Omental fat pad (tissue), 3 donors: ENCODE measurements at regions not wholly inside any gene's neighbourhood (a gene's known extent, or its start where the extent isn't known, plus 50 kb on each side); places are given as distances from the start of the nearest gene placed in this dataset.
"Not testable (repeated sequence)": the region's sequence is repeated elsewhere in the genome, so short reads cannot be mapped to it uniquely, and the experiment has no call there.

ENCODE experiments used
- ATAC-seq: fragments of 150-250 bp; one replicate; pipeline ENCODE4 v1.9.1; 2016; ENCODE audit warnings: mild to moderate bottlenecking, moderate library complexity; ENCODE audit not compliant: low FRiP score
- DNase-seq: peaks from one replicate; pipeline ENCODE4 v3.0.0-alpha.2; 2019; ENCODE audit warnings: low spot score
- TF ChIP-seq, protein P1 (sequence below), 3 donors: fragments of 450-650 bp; IDR thresholded peaks; one replicate each; pipeline ENCODE4 v1.5.1; 2016 to 2017; ENCODE audit warnings: antibody characterized with exemption in 3 of 3, mild to moderate bottlenecking in 3 of 3, moderate library complexity in 2 of 3

DNA sequence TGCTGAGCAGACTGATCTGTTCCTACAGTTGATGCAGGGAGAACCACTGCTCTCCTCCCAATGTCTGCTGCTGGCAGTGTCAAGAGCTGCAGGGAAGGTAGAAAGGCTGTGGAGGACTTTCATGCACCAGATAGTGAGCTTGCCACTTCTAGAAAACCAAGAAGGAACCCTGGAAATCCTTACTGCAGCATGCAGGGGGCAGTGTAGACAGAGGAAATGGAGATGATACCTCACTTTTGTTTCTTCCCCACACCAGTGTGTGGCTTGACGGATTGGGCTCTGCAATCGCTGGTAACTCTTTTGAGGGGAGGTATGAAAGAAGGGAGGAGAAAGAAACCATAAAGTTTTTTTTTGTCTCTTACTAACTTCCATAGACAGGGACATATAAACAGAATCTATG lies 480.7 kb downstream of the DMAC1 start:
- TF ChIP-seq, protein P1, sequence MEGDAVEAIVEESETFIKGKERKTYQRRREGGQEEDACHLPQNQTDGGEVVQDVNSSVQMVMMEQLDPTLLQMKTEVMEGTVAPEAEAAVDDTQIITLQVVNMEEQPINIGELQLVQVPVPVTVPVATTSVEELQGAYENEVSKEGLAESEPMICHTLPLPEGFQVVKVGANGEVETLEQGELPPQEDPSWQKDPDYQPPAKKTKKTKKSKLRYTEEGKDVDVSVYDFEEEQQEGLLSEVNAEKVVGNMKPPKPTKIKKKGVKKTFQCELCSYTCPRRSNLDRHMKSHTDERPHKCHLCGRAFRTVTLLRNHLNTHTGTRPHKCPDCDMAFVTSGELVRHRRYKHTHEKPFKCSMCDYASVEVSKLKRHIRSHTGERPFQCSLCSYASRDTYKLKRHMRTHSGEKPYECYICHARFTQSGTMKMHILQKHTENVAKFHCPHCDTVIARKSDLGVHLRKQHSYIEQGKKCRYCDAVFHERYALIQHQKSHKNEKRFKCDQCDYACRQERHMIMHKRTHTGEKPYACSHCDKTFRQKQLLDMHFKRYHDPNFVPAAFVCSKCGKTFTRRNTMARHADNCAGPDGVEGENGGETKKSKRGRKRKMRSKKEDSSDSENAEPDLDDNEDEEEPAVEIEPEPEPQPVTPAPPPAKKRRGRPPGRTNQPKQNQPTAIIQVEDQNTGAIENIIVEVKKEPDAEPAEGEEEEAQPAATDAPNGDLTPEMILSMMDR (IDR thresholded peaks at IDR 0.05) = no peak
- ATAC-seq (no peak), DNase-seq (no peak)

DNA sequence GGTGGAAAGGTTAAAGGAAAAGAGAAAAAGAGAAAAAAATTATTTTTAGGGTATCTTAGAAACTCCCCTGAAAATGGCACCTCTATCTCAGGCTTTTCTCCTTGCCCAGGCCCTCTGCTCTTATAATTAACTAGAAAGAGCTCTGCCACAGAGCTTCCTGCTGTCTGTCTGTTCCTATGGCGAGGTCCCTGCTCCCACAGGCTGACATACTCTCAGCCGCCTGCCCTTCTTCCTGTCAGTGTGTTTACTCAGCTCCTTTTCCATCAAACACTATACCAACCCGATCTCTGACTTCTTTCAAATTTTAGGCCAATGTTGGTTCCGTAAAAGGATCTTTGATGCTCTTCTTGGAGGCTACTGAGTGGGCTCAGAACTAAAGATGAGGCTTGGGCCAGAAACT lies 482.6 kb downstream of the DMAC1 start:
- TF ChIP-seq, protein P1 (IDR thresholded peaks at IDR 0.05) = no peak
- ATAC-seq (no peak), DNase-seq (no peak)

DNA sequence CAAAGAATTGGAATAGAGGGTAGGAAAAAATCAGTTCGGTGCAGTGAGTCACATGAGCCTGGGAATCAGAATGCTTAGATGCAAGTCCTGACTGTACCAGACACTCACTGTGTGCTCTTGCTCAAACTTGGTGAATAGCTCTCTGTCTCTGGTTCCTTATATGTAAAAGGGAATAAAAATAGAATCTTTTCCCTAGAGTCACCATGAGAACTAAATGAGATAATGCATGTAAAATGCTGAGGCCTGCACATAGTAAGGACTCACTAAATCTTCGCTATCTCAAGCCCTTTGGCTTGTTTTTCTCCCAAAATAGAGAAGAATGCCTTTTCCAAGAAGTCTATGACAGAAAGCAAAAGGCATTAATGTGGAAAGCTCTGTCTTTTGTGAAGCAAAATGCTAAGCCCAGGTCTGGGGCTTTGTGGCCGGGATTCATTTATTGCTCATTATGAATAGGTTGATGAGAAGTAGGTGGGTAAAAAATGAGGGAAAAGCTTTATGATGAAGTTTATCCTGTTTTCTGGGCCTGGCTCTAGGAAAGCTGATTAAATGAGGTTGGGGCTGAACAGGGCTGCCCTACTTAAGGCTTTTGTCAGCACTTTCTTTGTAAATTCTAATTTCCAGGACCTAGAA lies 483.3 kb downstream of the DMAC1 start:
- DNase-seq (no peak), ATAC-seq (peak; percentile 78)
- TF ChIP-seq, protein P1 (IDR thresholded peaks at IDR 0.05) = no peak

DNA sequence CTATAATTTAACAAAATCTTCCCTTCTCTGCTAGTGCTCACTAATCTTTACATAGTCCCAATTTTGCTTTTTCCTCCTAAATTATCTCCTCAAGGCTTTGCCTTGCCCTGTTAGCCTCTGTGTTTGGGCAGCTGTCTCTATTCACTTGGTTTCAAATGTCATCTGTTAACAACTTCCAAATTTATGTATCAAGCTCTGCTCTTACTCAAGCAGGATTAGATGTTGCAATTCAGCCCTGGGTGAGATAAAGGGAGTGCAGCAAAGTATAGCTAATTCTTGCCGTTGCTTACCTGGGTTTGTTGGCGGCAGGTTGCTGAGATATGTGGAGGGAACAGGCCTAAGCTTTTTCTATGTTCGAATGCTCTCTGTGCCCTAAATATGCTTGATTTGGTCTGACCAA lies 483.8 kb downstream of the DMAC1 start:
- TF ChIP-seq, protein P1 (IDR thresholded peaks at IDR 0.05) = no peak
- ATAC-seq = no peak

DNA sequence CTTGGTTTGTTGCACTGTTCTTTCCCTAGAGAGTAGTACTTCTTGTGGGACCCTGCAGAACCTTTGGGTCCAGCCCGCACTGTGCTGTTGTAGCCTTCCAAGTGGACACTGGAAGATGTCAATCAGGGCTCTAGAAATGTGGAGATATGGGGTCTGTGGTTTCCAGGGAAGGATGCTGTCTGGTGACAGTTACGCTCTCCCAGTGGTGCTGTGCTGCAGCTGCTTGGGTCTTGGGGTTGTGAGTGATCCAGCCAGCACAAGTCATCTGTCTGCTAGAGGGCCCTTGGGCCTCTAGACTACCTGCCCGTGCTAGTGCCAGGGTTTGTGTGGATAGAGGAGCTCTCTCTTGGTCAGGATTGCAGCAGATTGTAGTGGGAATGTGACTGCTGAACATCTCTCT lies 484.5 kb downstream of the DMAC1 start:
- DNase-seq (no peak), ATAC-seq (no peak)
- TF ChIP-seq, protein P1 (IDR thresholded peaks at IDR 0.05) = no peak

More for the DNA sequence above, 483.8 kb downstream of the DMAC1 start:
- DNase-seq = no peak

DNA sequence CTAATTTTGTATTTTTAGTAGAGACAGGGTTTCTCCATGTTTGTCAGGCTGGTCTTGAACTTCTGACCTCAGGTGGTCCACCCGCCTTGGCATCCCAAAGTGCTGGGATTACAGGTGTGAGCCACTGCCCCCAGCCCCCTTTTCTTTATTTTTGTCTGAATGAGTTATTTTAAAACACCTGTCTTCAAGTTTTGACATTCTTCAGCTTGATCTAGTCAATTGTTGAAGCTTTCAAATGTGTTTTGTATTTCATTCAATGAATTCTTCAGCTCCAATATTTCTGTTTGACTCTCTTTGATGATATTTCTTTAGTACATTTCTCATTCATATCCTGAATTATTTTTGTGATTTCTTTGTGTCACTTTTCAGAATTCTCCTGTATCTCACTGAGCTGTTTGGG lies 486.2 kb downstream of the DMAC1 start:
- DNase-seq (no peak), ATAC-seq (no peak)
- TF ChIP-seq, protein P1 (IDR thresholded peaks at IDR 0.05) = no peak

DNA sequence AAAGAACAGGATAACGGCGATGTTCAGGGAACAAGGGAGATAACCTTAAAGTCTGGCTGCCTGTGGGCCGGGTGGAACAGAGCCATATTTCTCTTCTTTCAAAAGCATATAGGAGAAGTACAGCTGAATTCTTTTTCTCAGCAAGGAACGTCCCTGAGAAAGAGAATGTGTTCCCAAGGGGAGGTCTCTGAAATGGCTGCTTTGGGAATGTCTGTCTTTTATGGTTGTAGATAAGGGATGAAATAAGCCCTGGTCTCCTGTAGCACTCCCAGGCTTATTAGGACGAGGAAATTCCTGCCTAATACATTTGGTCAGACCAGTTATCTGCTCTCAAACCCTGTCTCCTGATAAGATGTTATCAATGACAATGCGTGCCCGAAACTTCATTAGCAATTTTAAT lies 490.5 kb downstream of the DMAC1 start:
- ATAC-seq, DNase-seq: not testable (repeated sequence)
